DOHH2 (cell line): ENCODE measurements at regions not wholly inside any gene's neighbourhood (a gene's known extent, or its start where the extent isn't known, plus 50 kb on each side); places are given as distances from the start of the nearest gene placed in this dataset.

Experiments
- CTCF ChIP-seq: fragments of 200-600 bp; sonication (generic); IDR thresholded peaks from one replicate; pipeline ENCODE4 v1.5.1; 2014; ENCODE audit warnings: antibody characterized with exemption, mild to moderate bottlenecking, low read depth, low read length; ENCODE audit not compliant: poor library complexity, severe bottlenecking
- EZH2phosphoT487 ChIP-seq: fragments of 200-600 bp; sonication (generic); IDR thresholded peaks from 2 replicates; pipeline ENCODE4 v1.6.1; 2017; ENCODE audit warnings: borderline replicate concordance, mild to moderate bottlenecking, antibody characterized with exemption, low read length, moderate library complexity, mixed read lengths

GRCh38 chr2:62347563-62348270, 151.8 kb downstream of the B3GNT2 start:
- TF ChIP-seq CTCF (no peak), EZH2phosphoT487 (no peak)
